Uterus (tissue), 3 donors: ENCODE measurements at regions not wholly inside any gene's neighbourhood (a gene's known extent, or its start where the extent isn't known, plus 50 kb on each side); places are given as distances from the start of the nearest gene placed in this dataset.
A peak's percentile ranks its signal among the peaks of the same experiment; 100 is the strongest.

Experiments used
- DNase-seq, 2 donors: peaks; one replicate each; pipeline ENCODE4 v3.0.0-alpha.2; 2019 to 2020
- H3K27ac ChIP-seq, 2 donors: fragments of 200-600 bp; sonication (generic); 1 replicate in 1 of 2; 2 replicates in 1 of 2; pipeline ENCODE4 v1.5.1; 2016 to 2018
- H3K27me3 ChIP-seq, 2 donors: fragments of 200-600 bp; sonication (generic); one replicate each; pipeline ENCODE4 v1.5.1; 2018 to 2019; ENCODE audit warnings: control low read depth in 1 of 2
- H3K36me3 ChIP-seq, 2 donors: fragments of 200-600 bp; sonication (generic); one replicate each; pipeline ENCODE4 v1.5.1; 2019; ENCODE audit warnings: control low read depth in 1 of 2
- H3K4me1 ChIP-seq, 2 donors: fragments of 200-600 bp; sonication (generic); one replicate each; pipeline ENCODE4 v1.5.1; 2018 to 2019; ENCODE audit warnings: control low read depth in 1 of 2
- H3K4me3 ChIP-seq, 2 donors: fragments of 200-600 bp; sonication (generic); 1 replicate in 1 of 2; 2 replicates in 1 of 2; pipeline ENCODE4 v1.5.1; 2018 to 2019; ENCODE audit warnings: mild to moderate bottlenecking in 1 of 2
- H3K9me3 ChIP-seq, 2 donors: fragments of 200-600 bp; sonication (generic); one replicate each; pipeline ENCODE4 v1.5.1; 2019; ENCODE audit warnings: control low read depth in 1 of 2
- CTCF ChIP-seq, 4 experiments: fragments of 200-600 bp in 2 of 4; fragments of 450-650 bp in 2 of 4; sonication (generic) in 2 of 4; IDR thresholded peaks; one replicate each; pipeline ENCODE4 v1.5.1; 2016 to 2019; ENCODE audit warnings: antibody characterized with exemption in 4 of 4, mild to moderate bottlenecking in 2 of 4, moderate library complexity in 1 of 4
- POLR2A ChIP-seq, 2 donors: fragments of 450-650 bp; IDR thresholded peaks; one replicate each; pipeline ENCODE4 v1.6.1; 2016; ENCODE audit warnings: antibody characterized with exemption in 2 of 2, mild to moderate bottlenecking in 1 of 2, moderate library complexity in 1 of 2
- intact Hi-C: fragments of 100-400 bp; cut with DNase I; formaldehyde crosslinking; loops from one replicate; pipeline ENCODE4 v1.15.1; 2023; ENCODE audit warnings: low total_unique reads
- donor health status: DM: yes; HTN: yes; CAD: no.

DNA sequence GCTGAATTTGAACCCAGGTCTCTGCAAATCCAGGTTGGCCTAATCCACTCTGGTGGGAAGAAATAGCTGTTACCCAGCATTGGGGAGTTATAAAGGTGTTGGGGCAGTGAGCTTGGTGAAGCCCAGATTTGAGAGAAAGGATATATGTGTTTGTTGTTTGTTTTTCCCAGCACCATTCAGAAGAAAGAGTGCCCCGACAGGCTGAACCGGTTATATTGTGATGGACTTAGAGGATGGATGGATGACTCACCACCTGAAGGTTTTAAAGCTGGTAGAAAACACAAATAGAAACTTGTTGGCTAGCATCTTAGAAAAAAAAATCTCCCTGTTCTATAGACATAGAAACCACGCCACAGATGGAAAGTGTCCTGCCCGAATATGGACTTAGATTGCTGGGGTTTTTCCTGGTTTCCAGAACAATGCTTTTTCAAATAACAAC, 404.6 kb downstream of the MED13L start:
- intact Hi-C loops: no loop called here
- H3K9me3 ChIP-seq: no peaks in the 10 kb centered on the region
- no peaks in the 10 kb centered on the region for H3K4me1 ChIP-seq
- H3K27ac ChIP-seq: no peak overlapping the region
- H3K27me3 ChIP-seq: no peaks in the 10 kb centered on the region
- H3K4me3 ChIP-seq: no peak overlapping the region
- TF ChIP-seq CTCF (IDR thresholded peaks at IDR 0.05) (no peak), POLR2A (IDR thresholded peaks at IDR 0.05) (no peak)
- no peaks in the 10 kb centered on the region for H3K36me3 ChIP-seq
- DNase-seq: no peak

DNA sequence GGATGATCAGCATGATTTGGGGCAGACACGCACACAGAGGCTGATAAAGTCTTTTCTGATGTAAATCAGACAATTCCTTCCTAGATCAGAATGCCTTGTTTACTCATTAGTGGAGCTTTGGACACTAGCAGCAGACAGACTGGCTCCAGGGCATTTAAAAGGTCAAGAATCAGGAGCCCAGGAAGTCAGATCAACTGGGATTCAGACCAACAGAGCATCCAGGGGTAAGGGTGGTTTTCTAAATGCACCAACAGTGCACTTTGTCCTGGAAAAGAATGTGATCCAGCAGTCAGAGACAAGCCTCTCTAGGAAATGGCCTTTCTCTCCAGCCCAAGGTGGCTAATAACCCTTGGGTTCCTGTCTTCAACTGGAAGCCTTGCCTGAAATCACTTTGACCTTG, 405.3 kb downstream of the MED13L start:
- H3K4me1 ChIP-seq: no peaks in the 10 kb centered on the region
- H3K4me3 ChIP-seq: no peak overlapping the region
- no peak for TF ChIP-seq POLR2A (IDR thresholded peaks at IDR 0.05)
- TF ChIP-seq CTCF (IDR thresholded peaks at IDR 0.05): no peak
- no peaks in the 10 kb centered on the region for H3K9me3 ChIP-seq
- H3K27me3 ChIP-seq: no peaks in the 10 kb centered on the region
- H3K27ac ChIP-seq: no peak overlapping the region
- no peak for DNase-seq
- intact Hi-C loops: no loop called here
- H3K36me3 ChIP-seq: no peaks in the 10 kb centered on the region

DNA sequence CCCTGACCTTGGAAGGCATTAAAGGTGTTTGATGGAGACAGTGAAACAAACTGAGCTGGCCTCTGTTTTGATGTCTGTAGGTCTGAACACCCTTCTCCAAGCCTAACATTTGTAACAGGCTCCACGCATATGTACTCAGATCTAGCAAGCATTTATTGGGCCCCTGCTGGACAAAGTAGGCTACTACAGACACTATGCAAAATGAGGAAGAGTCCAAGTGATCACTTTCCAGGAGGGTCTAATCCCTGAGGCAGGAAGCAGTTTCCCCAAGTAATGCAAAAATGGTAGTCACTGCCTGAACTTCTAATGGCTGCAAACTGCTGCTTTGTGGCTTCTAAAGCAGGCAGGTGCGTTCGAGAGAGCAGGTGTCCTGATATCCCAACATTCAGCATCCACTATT, 405.8 kb downstream of the MED13L start:
- Histone ChIP-seq H3K4me1 (no peaks in the 10 kb centered on the region), H3K27me3 (no peaks in the 10 kb centered on the region), H3K9me3 (no peaks in the 10 kb centered on the region), H3K36me3 (no peaks in the 10 kb centered on the region), H3K27ac (no peak overlapping the region), H3K4me3 (no peak overlapping the region)
- TF ChIP-seq CTCF (IDR thresholded peaks at IDR 0.05) (peak in 1 of 4 experiments; percentile 26), POLR2A (IDR thresholded peaks at IDR 0.05) (no peak)
- intact Hi-C loops: no loop called here
- DNase-seq: no peak

- Histone ChIP-seq H3K9me3 (no peaks in the 10 kb centered on the region), H3K36me3 (no peaks in the 10 kb centered on the region), H3K4me3 (no peak overlapping the region), H3K27me3 (no peaks in the 10 kb centered on the region), H3K4me1 (no peaks in the 10 kb centered on the region), H3K27ac (no peak overlapping the region)
- TF ChIP-seq CTCF (IDR thresholded peaks at IDR 0.05) (no peak), POLR2A (IDR thresholded peaks at IDR 0.05) (no peak)
- no peak for DNase-seq
- intact Hi-C loops: no loop called here
Measured at GRCh38 chr12:115870510-115870909, 407.0 kb downstream of the MED13L start.

DNA sequence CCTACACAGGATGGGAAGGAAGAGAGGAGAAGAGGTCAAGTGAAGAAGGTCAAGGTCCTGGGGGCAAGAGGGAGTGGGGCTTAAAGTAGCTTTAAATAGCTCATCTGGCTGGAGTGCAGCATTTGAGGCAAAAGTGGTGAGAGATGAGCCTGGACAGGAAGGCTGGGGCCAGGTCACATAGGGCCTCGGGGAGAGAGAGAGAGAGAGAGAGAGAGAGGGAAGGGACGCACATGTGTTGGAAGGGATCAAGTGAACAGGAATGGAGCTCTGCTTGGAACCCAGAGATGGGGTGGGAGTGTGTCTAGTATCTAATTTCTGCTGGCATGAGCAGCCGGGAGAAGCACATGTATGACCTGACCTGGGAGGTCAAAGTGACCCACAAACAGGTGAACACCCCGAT, 407.5 kb downstream of the MED13L start:
- H3K27ac ChIP-seq: no peak overlapping the region
- DNase-seq: no peak

More for the DNA sequence above, 407.5 kb downstream of the MED13L start:
- H3K4me1 ChIP-seq: no peaks in the 10 kb centered on the region
- H3K27me3 ChIP-seq: no peaks in the 10 kb centered on the region
- H3K36me3 ChIP-seq: no peaks in the 10 kb centered on the region
- H3K9me3 ChIP-seq: peaks cover 0 to 3% of the 10 kb centered on the region in 2 donors
- TF ChIP-seq CTCF (IDR thresholded peaks at IDR 0.05) (no peak), POLR2A (IDR thresholded peaks at IDR 0.05) (no peak)
- intact Hi-C loops: no loop called here
- no peak overlapping the region for H3K4me3 ChIP-seq
